ENCODE measurements at regions not wholly inside any gene's neighbourhood (a gene's known extent, or its start where the extent isn't known, plus 50 kb on each side); places are given as distances from the start of the nearest gene placed in this dataset.

DNA sequence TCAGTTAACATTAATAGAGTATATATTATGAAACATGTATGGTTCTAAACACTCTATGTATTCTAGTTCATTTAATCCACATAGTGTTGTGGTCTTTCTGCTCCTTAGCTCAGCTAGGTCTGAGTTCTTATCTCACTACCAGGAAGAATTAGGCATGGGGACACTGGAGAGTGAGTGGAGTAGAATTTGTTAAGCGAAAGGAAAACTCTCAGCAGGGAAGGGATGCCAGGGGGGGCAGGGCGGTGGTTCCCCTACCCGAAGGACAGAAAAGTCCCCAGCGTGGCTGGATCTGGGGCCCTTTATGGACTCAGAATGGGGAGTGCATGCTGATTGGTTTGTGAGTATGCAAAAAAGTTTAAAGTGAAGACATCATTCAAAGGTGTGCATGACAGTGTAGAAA, 727.5 kb downstream of the TBC1D32 start:
- DNase-seq (ENCODE audit: extremely low read depth, low read depth) = no peak
- no peak overlapping the region for H3K4me3 ChIP-seq (replicated peaks; ENCODE audit: low read depth, low read length)
- no peak for TF ChIP-seq CTCF (IDR thresholded peaks at IDR 0.05; ENCODE audit: low read depth, low read length, missing control alignments)

GRCh38 chr6:120604510-120604909, 729.8 kb downstream of the TBC1D32 start:
- no peak overlapping the region for H3K4me3 ChIP-seq (replicated peaks; ENCODE audit: low read depth, low read length)
- no peak for TF ChIP-seq CTCF (IDR thresholded peaks at IDR 0.05; ENCODE audit: low read depth, low read length, missing control alignments)
- no peak for DNase-seq (ENCODE audit: extremely low read depth, low read depth)

DNA sequence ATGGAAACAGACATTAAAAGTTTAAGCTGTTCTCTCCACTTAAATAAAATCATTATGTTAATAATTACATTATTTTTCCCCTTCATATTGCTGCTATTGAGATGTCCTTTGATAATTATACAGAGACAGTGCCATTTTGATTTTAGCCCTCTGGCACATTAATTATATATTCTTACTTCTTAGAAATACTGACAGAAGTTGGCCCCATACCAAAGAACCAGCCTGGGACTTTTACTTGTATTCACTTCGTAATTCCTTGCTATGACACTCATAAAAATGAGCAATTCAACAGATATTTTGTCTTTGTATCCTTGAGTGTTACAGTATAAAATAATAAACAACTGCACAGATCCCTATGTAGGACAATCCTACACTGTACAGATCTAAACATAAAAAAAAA, 743.7 kb downstream of the TBC1D32 start:
- no peak for TF ChIP-seq CTCF (IDR thresholded peaks at IDR 0.05; ENCODE audit: low read depth, low read length, missing control alignments)

DNA sequence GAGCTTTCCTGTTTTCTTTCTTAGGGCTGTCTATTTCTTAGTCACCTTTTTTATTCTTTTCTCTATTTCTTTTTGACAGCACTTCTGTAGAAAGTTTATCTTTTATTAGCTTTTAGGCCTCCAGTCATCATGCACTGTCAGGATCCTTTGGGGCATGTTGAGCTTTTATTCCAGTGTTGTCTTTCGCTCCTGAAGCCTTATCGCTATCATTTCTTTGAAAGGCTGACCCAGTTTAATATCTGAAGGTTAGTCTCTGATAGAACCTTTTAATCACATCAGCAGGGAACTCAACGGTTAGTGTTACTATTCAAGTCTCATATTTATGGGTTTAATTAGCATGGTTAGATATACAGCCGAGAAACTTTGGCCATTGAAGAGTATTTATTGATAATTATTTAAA, 745.9 kb downstream of the TBC1D32 start:
- H3K4me3 ChIP-seq (replicated peaks; ENCODE audit: low read depth, low read length) = no peak overlapping the region
- no peak for TF ChIP-seq CTCF (IDR thresholded peaks at IDR 0.05; ENCODE audit: low read depth, low read length, missing control alignments)
- no peak for DNase-seq (ENCODE audit: extremely low read depth, low read depth)

More for the DNA sequence above, 743.7 kb downstream of the TBC1D32 start:
- no peak overlapping the region for H3K4me3 ChIP-seq (replicated peaks; ENCODE audit: low read depth, low read length)
- no peak for DNase-seq (ENCODE audit: extremely low read depth, low read depth)

GRCh38 chr6:120587381-120587780, 746.9 kb downstream of the TBC1D32 start:
- DNase-seq (ENCODE audit: extremely low read depth, low read depth) = no peak
- TF ChIP-seq CTCF (IDR thresholded peaks at IDR 0.05; ENCODE audit: low read depth, low read length, missing control alignments) = no peak
- H3K4me3 ChIP-seq (replicated peaks; ENCODE audit: low read depth, low read length) = no peak overlapping the region

- TF ChIP-seq CTCF (IDR thresholded peaks at IDR 0.05; ENCODE audit: low read depth, low read length, missing control alignments) = no peak
- DNase-seq (ENCODE audit: extremely low read depth, low read depth) = no peak
- no peak overlapping the region for H3K4me3 ChIP-seq (replicated peaks; ENCODE audit: low read depth, low read length)
These were observed 750.0 kb downstream of the TBC1D32 start for GRCh38 chr6:120584111-120584760.

DNA sequence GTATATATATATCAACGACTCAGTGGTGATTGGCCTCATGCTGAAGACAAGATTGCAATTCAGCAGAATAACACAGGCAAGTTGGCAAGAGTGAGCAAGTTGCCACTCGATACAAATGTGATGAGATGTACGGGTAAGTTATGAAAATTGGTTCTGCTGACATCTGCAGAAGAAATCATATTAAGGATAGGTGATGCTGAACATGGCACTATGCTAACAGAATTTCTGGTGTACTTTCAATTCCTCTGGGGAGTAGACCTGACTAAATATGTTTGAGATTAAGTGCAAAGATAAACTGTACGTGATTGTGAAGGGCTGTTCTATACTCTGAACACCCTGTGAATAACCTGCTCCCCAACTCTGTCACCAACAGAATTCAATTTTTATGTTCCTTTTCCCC, 758.2 kb downstream of the TBC1D32 start:
- DNase-seq (ENCODE audit: extremely low read depth, low read depth) = no peak
- no peak for TF ChIP-seq CTCF (IDR thresholded peaks at IDR 0.05; ENCODE audit: low read depth, low read length, missing control alignments)
- H3K4me3 ChIP-seq (replicated peaks; ENCODE audit: low read depth, low read length) = no peak overlapping the region
